ENCODE measurements at regions not wholly inside any gene's neighbourhood (a gene's known extent, or its start where the extent isn't known, plus 50 kb on each side); places are given as distances from the start of the nearest gene placed in this dataset.

DNA sequence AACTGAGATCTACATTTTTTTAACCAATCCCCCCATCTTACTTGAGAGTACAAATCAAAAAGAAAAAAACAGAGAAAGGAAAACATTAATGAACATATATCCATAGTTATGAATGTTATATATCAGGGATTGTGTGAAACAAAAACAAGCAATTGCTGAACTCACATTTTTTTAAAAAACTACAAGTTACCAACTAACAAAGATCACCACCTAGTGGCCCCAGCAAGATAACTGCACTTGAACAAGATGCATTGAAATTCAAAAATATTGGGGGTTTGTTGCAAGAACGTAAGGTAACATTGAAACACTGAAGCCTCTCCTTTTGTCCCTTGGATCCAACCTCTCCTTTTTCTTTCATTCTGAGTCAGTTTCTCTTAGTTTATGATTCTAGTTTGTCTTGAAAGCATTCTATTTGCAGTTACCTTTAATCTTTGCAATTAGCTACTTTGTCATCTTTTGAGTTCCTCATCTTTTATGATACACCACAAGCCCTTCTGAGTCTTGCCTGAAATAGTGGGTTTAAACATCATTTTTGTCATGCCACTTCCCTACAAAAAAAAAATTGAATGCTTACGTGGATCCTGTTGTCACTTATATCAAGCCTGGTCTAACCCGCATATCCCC is 87.3 kb upstream of the TES start:
- intact Hi-C loops (cut with micrococcal nuclease): loop anchor here (2.0 to 5.0 kb wide), 3 partner anchors 96 to 212 kb away; no protein-coding TSS in a partner anchor
- Mint-ChIP-seq H3K27me3 (no peaks in the 10 kb centered on the region), H3K27ac (no peak overlapping the region), H3K36me3 (ENCODE audit: low read depth) (no peaks in the 10 kb centered on the region), H3K4me1 (ENCODE audit: low read depth) (peaks cover 11% of the 10 kb centered on the region), H3K9me3 (no peaks in the 10 kb centered on the region), H3K4me3 (no peak overlapping the region)

GRCh38 chr7:116128139-116128538 is 82.2 kb upstream of the TES start:
- peaks cover 4% of the 10 kb centered on the region for H3K4me1 Mint-ChIP-seq (ENCODE audit: low read depth)
- intact Hi-C loops (cut with micrococcal nuclease): no loop called here

GRCh38 chr7:116135306-116135705 is 75.0 kb upstream of the TES start:
- intact Hi-C loops (cut with micrococcal nuclease): no loop called here
- no peaks in the 10 kb centered on the region for H3K4me1 Mint-ChIP-seq (ENCODE audit: low read depth)
- no peak overlapping the region for H3K4me3 Mint-ChIP-seq
- H3K9me3 Mint-ChIP-seq: no peaks in the 10 kb centered on the region
- H3K27me3 Mint-ChIP-seq: peaks cover 2% of the 10 kb centered on the region
- H3K27ac Mint-ChIP-seq: no peak overlapping the region
- H3K36me3 Mint-ChIP-seq (ENCODE audit: low read depth): no peaks in the 10 kb centered on the region

More at GRCh38 chr7:116128139-116128538, 82.2 kb upstream of the TES start:
- Mint-ChIP-seq H3K9me3 (no peaks in the 10 kb centered on the region), H3K36me3 (ENCODE audit: low read depth) (no peaks in the 10 kb centered on the region), H3K27ac (no peak overlapping the region), H3K4me3 (no peak overlapping the region), H3K27me3 (no peaks in the 10 kb centered on the region)

GRCh38 chr7:116138202-116138801 is 72.0 kb upstream of the TES start:
- peaks cover 2% of the 10 kb centered on the region for H3K27me3 Mint-ChIP-seq
- H3K4me1 Mint-ChIP-seq (ENCODE audit: low read depth): peaks cover 13% of the 10 kb centered on the region
- H3K27ac Mint-ChIP-seq: no peak overlapping the region
- no peaks in the 10 kb centered on the region for H3K36me3 Mint-ChIP-seq (ENCODE audit: low read depth)
- no peak overlapping the region for H3K4me3 Mint-ChIP-seq
- H3K9me3 Mint-ChIP-seq: no peaks in the 10 kb centered on the region
- intact Hi-C loops (cut with micrococcal nuclease): loop anchor here (2.0 kb wide), 2 partner anchors 34 to 96 kb away; no protein-coding TSS in a partner anchor

DNA sequence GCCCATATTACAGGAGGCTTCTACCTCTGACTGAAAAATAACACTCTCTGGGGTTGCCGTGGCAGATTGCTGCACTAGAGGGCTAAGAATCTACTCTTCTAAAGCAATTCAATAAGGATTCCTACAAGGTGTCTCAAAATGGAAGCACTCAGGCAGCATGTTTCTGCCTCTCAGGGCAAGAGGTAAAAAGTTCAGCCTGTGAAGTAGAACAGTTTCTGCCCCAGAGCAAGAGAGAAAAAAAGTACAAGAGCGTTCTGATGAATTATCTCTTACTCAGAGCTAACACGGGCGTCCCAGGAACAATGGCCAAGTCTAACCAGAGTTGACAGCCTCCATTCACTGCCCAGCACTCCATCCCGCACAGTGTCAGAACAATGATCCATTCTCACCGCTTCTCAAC is 71.3 kb upstream of the TES start:
- Mint-ChIP-seq H3K27ac (no peak overlapping the region), H3K36me3 (ENCODE audit: low read depth) (no peaks in the 10 kb centered on the region), H3K4me3 (no peak overlapping the region), H3K9me3 (no peaks in the 10 kb centered on the region), H3K27me3 (peaks cover 2% of the 10 kb centered on the region), H3K4me1 (ENCODE audit: low read depth) (peaks cover 17% of the 10 kb centered on the region)
- intact Hi-C loops (cut with micrococcal nuclease): loop anchor here (2.0 kb wide), 2 partner anchors 34 to 96 kb away; no protein-coding TSS in a partner anchor

GRCh38 chr7:116139807-116140206 is 70.5 kb upstream of the TES start:
- H3K27me3 Mint-ChIP-seq: peaks cover 2% of the 10 kb centered on the region
- H3K4me3 Mint-ChIP-seq: no peak overlapping the region
- H3K36me3 Mint-ChIP-seq (ENCODE audit: low read depth): no peaks in the 10 kb centered on the region
- intact Hi-C loops (cut with micrococcal nuclease): loop anchor here (2.0 kb wide), 2 partner anchors 33 to 95 kb away; no protein-coding TSS in a partner anchor
- H3K27ac Mint-ChIP-seq: no peak overlapping the region
- H3K4me1 Mint-ChIP-seq (ENCODE audit: low read depth): peaks cover 17% of the 10 kb centered on the region
- no peaks in the 10 kb centered on the region for H3K9me3 Mint-ChIP-seq

GRCh38 chr7:116142374-116142773 is 68.0 kb upstream of the TES start:
- Mint-ChIP-seq H3K36me3 (ENCODE audit: low read depth) (no peaks in the 10 kb centered on the region), H3K9me3 (no peaks in the 10 kb centered on the region), H3K27ac (peak overlapping the region; percentile 48), H3K27me3 (peaks cover 4% of the 10 kb centered on the region), H3K4me3 (no peak overlapping the region), H3K4me1 (ENCODE audit: low read depth) (peaks cover 22% of the 10 kb centered on the region)
- intact Hi-C loops (cut with micrococcal nuclease): no loop called here

DNA sequence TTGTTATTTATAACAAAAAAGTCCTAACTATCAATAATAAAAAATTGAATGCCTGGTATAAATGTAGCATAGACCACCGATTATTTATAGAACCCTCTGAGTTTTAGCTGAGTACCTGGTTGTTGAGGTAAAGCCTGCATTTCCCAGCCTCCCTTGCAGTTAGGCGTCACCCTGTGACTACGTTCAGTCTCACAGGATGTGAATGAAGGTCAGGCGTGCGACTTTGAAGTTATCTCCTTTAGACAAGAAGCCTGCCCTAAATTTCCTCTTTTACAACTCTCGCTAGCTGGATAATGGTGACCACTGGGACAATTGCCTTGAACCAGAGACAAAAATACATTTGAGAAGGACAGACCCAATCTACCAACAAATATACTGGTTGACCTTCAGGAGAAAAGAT is 67.5 kb upstream of the TES start:
- Mint-ChIP-seq H3K9me3 (peaks cover under 1% of the 10 kb centered on the region), H3K36me3 (ENCODE audit: low read depth) (no peaks in the 10 kb centered on the region), H3K4me3 (no peak overlapping the region), H3K4me1 (ENCODE audit: low read depth) (peaks cover 26% of the 10 kb centered on the region), H3K27ac (peak overlapping the region; percentile 48), H3K27me3 (peaks cover 4% of the 10 kb centered on the region)
- intact Hi-C loops (cut with micrococcal nuclease): no loop called here

- H3K4me3 Mint-ChIP-seq: no peak overlapping the region
- peaks cover 11% of the 10 kb centered on the region for H3K9me3 Mint-ChIP-seq
- H3K27me3 Mint-ChIP-seq: peaks cover 2% of the 10 kb centered on the region
- peaks cover 42% of the 10 kb centered on the region for H3K4me1 Mint-ChIP-seq (ENCODE audit: low read depth)
- H3K36me3 Mint-ChIP-seq (ENCODE audit: low read depth): peaks cover 7% of the 10 kb centered on the region
- intact Hi-C loops (cut with micrococcal nuclease): no loop called here
- no peak overlapping the region for H3K27ac Mint-ChIP-seq
Measured at GRCh38 chr7:116145245-116145852, 65.0 kb upstream of the TES start.

- intact Hi-C loops (cut with micrococcal nuclease): no loop called here
- H3K27ac Mint-ChIP-seq: peak overlapping the region; percentile 1
- H3K27me3 Mint-ChIP-seq: peaks cover 2% of the 10 kb centered on the region
- no peak overlapping the region for H3K4me3 Mint-ChIP-seq
- H3K9me3 Mint-ChIP-seq: peaks cover 11% of the 10 kb centered on the region
- peaks cover 40% of the 10 kb centered on the region for H3K4me1 Mint-ChIP-seq (ENCODE audit: low read depth)
- H3K36me3 Mint-ChIP-seq (ENCODE audit: low read depth): peaks cover 7% of the 10 kb centered on the region
Measured at GRCh38 chr7:116148108-116148507, 62.2 kb upstream of the TES start.

GRCh38 chr7:116148626-116149025 is 61.7 kb upstream of the TES start:
- H3K36me3 Mint-ChIP-seq (ENCODE audit: low read depth): peaks cover 7% of the 10 kb centered on the region
- peak overlapping the region; percentile 1 for H3K27ac Mint-ChIP-seq
- H3K27me3 Mint-ChIP-seq: peaks cover 2% of the 10 kb centered on the region

GRCh38 chr7:116150588-116150987 is 59.8 kb upstream of the TES start:
- Mint-ChIP-seq H3K9me3 (peaks cover 11% of the 10 kb centered on the region), H3K36me3 (ENCODE audit: low read depth) (peaks cover 7% of the 10 kb centered on the region), H3K4me3 (no peak overlapping the region), H3K4me1 (ENCODE audit: low read depth) (peaks cover 35% of the 10 kb centered on the region), H3K27ac (no peak overlapping the region), H3K27me3 (no peaks in the 10 kb centered on the region)
- intact Hi-C loops (cut with micrococcal nuclease): no loop called here

More at GRCh38 chr7:116148626-116149025, 61.7 kb upstream of the TES start:
- no peak overlapping the region for H3K4me3 Mint-ChIP-seq
- peaks cover 37% of the 10 kb centered on the region for H3K4me1 Mint-ChIP-seq (ENCODE audit: low read depth)
- H3K9me3 Mint-ChIP-seq: peaks cover 11% of the 10 kb centered on the region
- intact Hi-C loops (cut with micrococcal nuclease): no loop called here

GRCh38 chr7:116152276-116152675 is 58.1 kb upstream of the TES start:
- Mint-ChIP-seq H3K4me3 (no peak overlapping the region), H3K36me3 (ENCODE audit: low read depth) (peaks cover 7% of the 10 kb centered on the region), H3K27me3 (no peaks in the 10 kb centered on the region), H3K27ac (no peak overlapping the region), H3K4me1 (ENCODE audit: low read depth) (peaks cover 37% of the 10 kb centered on the region), H3K9me3 (peaks cover 11% of the 10 kb centered on the region)
- intact Hi-C loops (cut with micrococcal nuclease): no loop called here

- Mint-ChIP-seq H3K36me3 (ENCODE audit: low read depth) (peaks cover 5% of the 10 kb centered on the region), H3K27ac (no peak overlapping the region), H3K27me3 (no peaks in the 10 kb centered on the region), H3K4me3 (no peak overlapping the region), H3K9me3 (peaks cover 8% of the 10 kb centered on the region), H3K4me1 (ENCODE audit: low read depth) (peaks cover 36% of the 10 kb centered on the region)
- intact Hi-C loops (cut with micrococcal nuclease): no loop called here
Measured at GRCh38 chr7:116153050-116153449, 57.3 kb upstream of the TES start.

Measured in dendritic cell treated with granulocyte-macrophage colony-stimulating factor and Interleukin-4, amounts not matched to agents 40 ng/mL and 50 ng/mL, for 4 days (primary cell).